Body of pancreas (tissue), 4 donors: ENCODE measurements at regions not wholly inside any gene's neighbourhood (a gene's known extent, or its start where the extent isn't known, plus 50 kb on each side); places are given as distances from the start of the nearest gene placed in this dataset.
"Not testable (repeated sequence)": the region's sequence is repeated elsewhere in the genome, so short reads cannot be mapped to it uniquely, and the experiment has no call there.

Experiments
- POLR2A ChIP-seq, 3 donors: fragments of 450-650 bp; IDR thresholded peaks; one replicate each; pipeline ENCODE4 v1.6.1; 2016; ENCODE audit warnings: antibody characterized with exemption in 3 of 3, mild to moderate bottlenecking in 2 of 3
- TF ChIP-seq, protein P1 (sequence below), 7 experiments: fragments of 450-650 bp in 4 of 7; fragments of 200-600 bp in 3 of 7; sonication (generic) in 3 of 7; IDR thresholded peaks; one replicate each; pipeline ENCODE4 v1.5.1; 2016 to 2019; ENCODE audit warnings: antibody characterized with exemption in 7 of 7

DNA sequence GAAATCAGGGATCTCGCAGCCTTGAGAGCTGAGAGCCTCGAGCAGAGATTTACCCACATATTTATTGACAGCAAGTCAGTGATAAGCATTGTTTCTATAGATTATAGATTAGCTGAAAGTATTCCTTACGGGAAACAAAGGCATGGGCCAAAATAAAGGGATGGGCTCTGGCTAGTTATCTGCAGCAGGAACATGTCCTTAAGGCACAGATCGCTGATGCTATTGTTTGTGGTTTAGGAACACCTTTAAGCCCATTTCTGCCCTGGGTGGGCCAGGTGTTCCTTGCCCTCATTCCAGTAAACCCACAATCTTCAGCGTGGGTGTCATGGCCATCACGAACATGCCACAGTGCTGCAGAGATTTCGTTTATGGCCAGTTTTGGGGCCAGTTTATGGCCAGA is 56.1 kb upstream of the CLDN24 start:
- TF ChIP-seq, protein P1, sequence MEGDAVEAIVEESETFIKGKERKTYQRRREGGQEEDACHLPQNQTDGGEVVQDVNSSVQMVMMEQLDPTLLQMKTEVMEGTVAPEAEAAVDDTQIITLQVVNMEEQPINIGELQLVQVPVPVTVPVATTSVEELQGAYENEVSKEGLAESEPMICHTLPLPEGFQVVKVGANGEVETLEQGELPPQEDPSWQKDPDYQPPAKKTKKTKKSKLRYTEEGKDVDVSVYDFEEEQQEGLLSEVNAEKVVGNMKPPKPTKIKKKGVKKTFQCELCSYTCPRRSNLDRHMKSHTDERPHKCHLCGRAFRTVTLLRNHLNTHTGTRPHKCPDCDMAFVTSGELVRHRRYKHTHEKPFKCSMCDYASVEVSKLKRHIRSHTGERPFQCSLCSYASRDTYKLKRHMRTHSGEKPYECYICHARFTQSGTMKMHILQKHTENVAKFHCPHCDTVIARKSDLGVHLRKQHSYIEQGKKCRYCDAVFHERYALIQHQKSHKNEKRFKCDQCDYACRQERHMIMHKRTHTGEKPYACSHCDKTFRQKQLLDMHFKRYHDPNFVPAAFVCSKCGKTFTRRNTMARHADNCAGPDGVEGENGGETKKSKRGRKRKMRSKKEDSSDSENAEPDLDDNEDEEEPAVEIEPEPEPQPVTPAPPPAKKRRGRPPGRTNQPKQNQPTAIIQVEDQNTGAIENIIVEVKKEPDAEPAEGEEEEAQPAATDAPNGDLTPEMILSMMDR (IDR thresholded peaks at IDR 0.05): not testable (repeated sequence)
- not testable (repeated sequence) for TF ChIP-seq POLR2A (IDR thresholded peaks at IDR 0.05)
